Tibial artery (tissue), 4 donors: ENCODE measurements at regions not wholly inside any gene's neighbourhood (a gene's known extent, or its start where the extent isn't known, plus 50 kb on each side); places are given as distances from the start of the nearest gene placed in this dataset.

ENCODE experiments used
- DNase-seq, 2 donors: peaks; one replicate each; pipeline ENCODE4 v3.0.0-alpha.2; 2019
- H3K27ac ChIP-seq, 2 donors: fragments of 200-600 bp; sonication (generic) in 1 of 2; 1 replicate in 1 of 2; 2 replicates in 1 of 2; pipeline ENCODE4 v1.5.1; 2018 to 2019; ENCODE audit warnings: mild to moderate bottlenecking in 1 of 2
- H3K27me3 ChIP-seq, 2 donors: fragments of 200-600 bp; sonication (generic) in 1 of 2; one replicate each; pipeline versions ENCODE4 v1.5.1 to v1.6.0; 2016 to 2019
- H3K36me3 ChIP-seq, 3 donors: fragments of 200-600 bp; sonication (generic) in 2 of 3; one replicate each; pipeline ENCODE4 v1.5.1; 2016 to 2019; ENCODE audit warnings: mild to moderate bottlenecking in 2 of 3
- H3K4me1 ChIP-seq, 4 donors: fragments of 200-600 bp; sonication (generic) in 2 of 4; 1 replicate in 3 of 4; 2 replicates in 1 of 4; pipeline ENCODE4 v1.5.1; 2016 to 2019
- H3K4me3 ChIP-seq, 2 donors: fragments of 200-600 bp; sonication (generic) in 1 of 2; 1 replicate in 1 of 2; 2 replicates in 1 of 2; pipeline ENCODE4 v1.5.1; 2018 to 2019; ENCODE audit warnings: mild to moderate bottlenecking in 2 of 2
- H3K9me3 ChIP-seq, 3 donors: fragments of 200-600 bp; sonication (generic) in 1 of 3; one replicate each; pipeline ENCODE4 v1.5.1; 2016 to 2019
- CTCF ChIP-seq, 2 experiments: fragments of 200-600 bp in 1 of 2; fragments of 450-650 bp in 1 of 2; IDR thresholded peaks; one replicate each; pipeline ENCODE4 v1.5.1; 2017 to 2019; ENCODE audit warnings: antibody characterized with exemption in 2 of 2, mild to moderate bottlenecking in 1 of 2, moderate library complexity in 1 of 2
- intact Hi-C: fragments of 100-400 bp; cut with DNase I; formaldehyde crosslinking; loops from one replicate; pipeline ENCODE4 v1.15.0; 2023; ENCODE audit warnings: low total_unique reads

- Histone ChIP-seq H3K27ac (peak overlapping the region; percentile 91 to 96), H3K4me3 (peak overlapping the region; percentile 82 to 93), H3K36me3 (no peaks in the 10 kb centered on the region), H3K9me3 (no peaks in the 10 kb centered on the region), H3K4me1 (peaks cover 0 to 37% (median 18%) of the 10 kb centered on the region in 4 donors), H3K27me3 (no peaks in the 10 kb centered on the region)
- DNase-seq = peak; percentile 35 to 74
- no peak for TF ChIP-seq CTCF (IDR thresholded peaks at IDR 0.05)
- intact Hi-C loops = loop anchor here (10.0 kb wide), 1 partner anchor 195 kb away; no protein-coding TSS in a partner anchor
Measured at GRCh38 chr13:33349288-33349985, 63.9 kb upstream of the STARD13 start.

DNA sequence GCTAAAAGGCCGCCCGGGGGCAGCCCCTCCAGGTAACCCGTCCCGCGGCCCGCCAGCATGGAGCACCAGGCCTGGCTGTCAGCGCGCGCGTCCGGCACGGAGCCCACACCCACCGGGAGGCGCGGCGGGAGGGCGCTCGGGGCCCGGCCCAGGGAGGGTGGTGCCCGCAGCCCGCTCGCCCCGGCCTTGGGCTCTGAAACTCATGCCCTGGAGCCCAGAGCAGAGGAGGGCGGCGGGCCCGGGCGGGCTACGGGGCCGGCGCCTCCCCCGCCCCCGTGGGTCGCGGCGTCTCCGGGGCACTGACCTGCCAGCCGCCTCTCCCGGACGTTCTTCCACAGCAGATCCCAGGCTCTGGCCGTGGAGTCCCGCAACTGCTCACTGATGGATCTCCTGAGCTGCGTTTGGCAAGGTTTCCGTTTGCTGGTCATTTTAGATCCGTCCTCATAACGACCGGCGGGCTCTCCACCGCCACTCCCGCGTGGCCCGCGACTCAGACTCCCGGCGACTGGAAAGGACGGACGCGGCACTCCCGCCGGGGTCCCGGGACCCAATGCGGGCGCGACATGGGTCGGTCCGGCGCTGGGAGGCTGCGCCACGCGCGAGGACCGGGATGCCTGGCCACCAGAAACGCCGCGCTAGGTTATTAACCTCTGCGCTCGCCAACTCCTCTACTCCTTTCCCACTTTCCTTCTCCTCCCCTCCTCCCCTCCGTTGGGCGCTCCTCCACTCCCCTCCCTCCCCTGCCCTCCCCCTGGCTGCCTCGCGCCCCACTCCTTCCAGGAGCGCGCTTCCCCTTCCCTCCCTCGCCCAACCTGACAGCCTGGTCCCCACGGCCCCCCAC is 64.7 kb upstream of the STARD13 start:
- peak overlapping the region; percentile 91 to 96 for H3K27ac ChIP-seq
- H3K9me3 ChIP-seq = no peaks in the 10 kb centered on the region
- peaks cover 0 to 37% (median 18%) of the 10 kb centered on the region in 4 donors for H3K4me1 ChIP-seq
- peak overlapping the region; percentile 82 to 93 for H3K4me3 ChIP-seq
- H3K36me3 ChIP-seq = no peaks in the 10 kb centered on the region
- H3K27me3 ChIP-seq = no peaks in the 10 kb centered on the region
- peak; percentile 59 to 82 for DNase-seq
- TF ChIP-seq CTCF (IDR thresholded peaks at IDR 0.05) = no peak
- intact Hi-C loops = loop anchor here (10.0 kb wide), 1 partner anchor 195 kb away; no protein-coding TSS in a partner anchor

DNA sequence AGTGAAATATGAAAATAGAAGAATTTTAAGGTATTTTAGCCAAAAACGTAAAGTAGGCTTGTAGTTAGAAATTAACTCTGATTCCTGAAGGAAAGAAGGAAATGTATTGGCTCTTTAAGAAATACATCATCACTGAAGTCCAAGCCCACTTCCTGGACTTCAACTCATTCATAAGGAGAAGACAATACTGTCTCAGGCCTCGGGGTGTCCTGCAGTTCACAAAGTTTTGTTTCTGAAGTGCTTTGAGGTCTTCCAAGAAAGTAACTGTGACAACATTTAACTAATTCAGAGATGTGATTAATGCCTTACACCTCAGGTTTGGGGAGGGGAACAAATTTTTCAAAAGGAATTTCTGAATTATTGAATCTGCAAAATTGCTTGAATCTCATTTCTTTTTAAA is 65.8 kb upstream of the STARD13 start:
- no peaks in the 10 kb centered on the region for H3K9me3 ChIP-seq
- TF ChIP-seq CTCF (IDR thresholded peaks at IDR 0.05) = peak in 1 of 2 experiments; percentile 7
- no peak overlapping the region for H3K4me3 ChIP-seq
- H3K27ac ChIP-seq = peak overlapping the region; percentile 91 to 96
- H3K27me3 ChIP-seq = no peaks in the 10 kb centered on the region
- intact Hi-C loops = no loop called here
- DNase-seq = peak in 1 of 2 donors; percentile 36
- H3K4me1 ChIP-seq = peaks cover 0 to 37% (median 18%) of the 10 kb centered on the region in 4 donors
- H3K36me3 ChIP-seq = no peaks in the 10 kb centered on the region

DNA sequence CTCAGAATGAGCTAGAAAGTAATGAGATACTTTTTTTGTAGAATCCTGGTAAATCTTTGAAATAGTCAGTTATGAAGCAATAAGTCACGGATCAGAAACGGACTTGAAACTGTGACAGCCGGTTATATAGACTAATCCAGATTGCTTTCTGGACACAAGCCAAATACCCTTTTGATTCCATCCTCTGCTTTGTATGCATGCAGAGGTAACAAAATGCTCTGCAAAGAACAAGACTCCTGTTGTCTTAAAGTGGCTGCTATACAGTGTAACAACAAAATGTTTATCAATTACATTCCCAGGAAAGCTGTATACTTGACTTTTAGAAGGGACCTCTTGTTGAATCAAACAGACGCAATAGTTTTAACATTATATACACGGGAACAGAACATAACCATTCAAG is 66.5 kb upstream of the STARD13 start:
- H3K27ac ChIP-seq = peak overlapping the region in 1 of 2 donors; percentile 96
- no peak for TF ChIP-seq CTCF (IDR thresholded peaks at IDR 0.05)
- H3K4me1 ChIP-seq = peaks cover 0 to 35% (median 18%) of the 10 kb centered on the region in 4 donors
- no peaks in the 10 kb centered on the region for H3K36me3 ChIP-seq
- no peak overlapping the region for H3K4me3 ChIP-seq
- intact Hi-C loops = no loop called here
- no peak for DNase-seq
- H3K27me3 ChIP-seq = no peaks in the 10 kb centered on the region
- no peaks in the 10 kb centered on the region for H3K9me3 ChIP-seq

DNA sequence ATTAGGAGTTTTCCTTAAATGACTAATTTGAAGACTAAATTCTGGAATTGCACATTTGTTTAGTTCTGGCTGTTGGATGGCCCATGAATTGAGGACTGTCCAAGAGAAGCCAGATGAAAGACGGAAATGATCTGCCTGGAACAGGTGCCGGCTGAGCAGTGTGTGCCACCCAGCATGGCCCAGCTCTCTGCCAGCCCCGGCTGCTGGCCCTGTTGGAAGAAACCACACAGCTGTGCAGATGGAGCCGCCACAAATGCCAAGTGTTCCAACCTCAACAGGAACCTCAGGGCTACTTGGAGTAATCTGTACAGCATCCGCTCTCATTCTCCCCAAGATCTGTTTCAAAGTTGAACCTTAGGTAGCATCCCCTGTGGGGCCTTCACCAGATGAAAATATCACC is 67.0 kb upstream of the STARD13 start:
- no peaks in the 10 kb centered on the region for H3K36me3 ChIP-seq
- DNase-seq = no peak
- no peaks in the 10 kb centered on the region for H3K27me3 ChIP-seq
- H3K9me3 ChIP-seq = no peaks in the 10 kb centered on the region
- H3K4me1 ChIP-seq = peaks cover 0 to 30% (median 18%) of the 10 kb centered on the region in 4 donors
- H3K4me3 ChIP-seq = no peak overlapping the region
- H3K27ac ChIP-seq = peak overlapping the region in 1 of 2 donors; percentile 48
- TF ChIP-seq CTCF (IDR thresholded peaks at IDR 0.05) = no peak
- intact Hi-C loops = no loop called here
